Subcutaneous abdominal adipose tissue (tissue), 5 donors: ENCODE measurements at regions not wholly inside any gene's neighbourhood (a gene's known extent, or its start where the extent isn't known, plus 50 kb on each side); places are given as distances from the start of the nearest gene placed in this dataset.

Experiments
- H3K27ac ChIP-seq: one replicate; pipeline ENCODE4 v1.7.0; 2013; ENCODE audit warnings: low read depth, mild to moderate bottlenecking, inconsistent platforms, low read length, moderate library complexity
- H3K27me3 ChIP-seq, 5 donors: one replicate each; pipeline ENCODE4 v1.7.0; 2013; ENCODE audit warnings: low read length in 5 of 5, inconsistent platforms in 1 of 5; ENCODE audit not compliant: control insufficient read depth in 5 of 5, insufficient read depth in 4 of 5
- H3K36me3 ChIP-seq, 5 donors: one replicate each; pipeline ENCODE4 v1.7.0; 2013; ENCODE audit warnings: low read length in 5 of 5; ENCODE audit not compliant: control insufficient read depth in 5 of 5, insufficient read depth in 5 of 5
- H3K4me1 ChIP-seq, 5 donors: one replicate each; pipeline ENCODE4 v1.7.0; 2013; ENCODE audit warnings: low read length in 5 of 5, mild to moderate bottlenecking in 3 of 5, moderate library complexity in 1 of 5; ENCODE audit not compliant: control insufficient read depth in 5 of 5, insufficient read depth in 5 of 5
- H3K4me3 ChIP-seq, 5 donors: one replicate each; pipeline ENCODE4 v1.7.0; 2013; ENCODE audit warnings: low read length in 5 of 5, low read depth in 1 of 5
- H3K9ac ChIP-seq, 5 donors: one replicate each; pipeline ENCODE4 v1.7.0; 2013; ENCODE audit warnings: low read length in 5 of 5, mild to moderate bottlenecking in 4 of 5, moderate library complexity in 3 of 5
- H3K9me3 ChIP-seq, 5 donors: one replicate each; pipeline ENCODE4 v1.7.0; 2013; ENCODE audit warnings: low read length in 5 of 5; ENCODE audit not compliant: control insufficient read depth in 5 of 5
- donor health status: healthy.
- donor health status: healthy.
- donor health status: healthy.
- donor health status: healthy.
- donor health status: healthy.

DNA sequence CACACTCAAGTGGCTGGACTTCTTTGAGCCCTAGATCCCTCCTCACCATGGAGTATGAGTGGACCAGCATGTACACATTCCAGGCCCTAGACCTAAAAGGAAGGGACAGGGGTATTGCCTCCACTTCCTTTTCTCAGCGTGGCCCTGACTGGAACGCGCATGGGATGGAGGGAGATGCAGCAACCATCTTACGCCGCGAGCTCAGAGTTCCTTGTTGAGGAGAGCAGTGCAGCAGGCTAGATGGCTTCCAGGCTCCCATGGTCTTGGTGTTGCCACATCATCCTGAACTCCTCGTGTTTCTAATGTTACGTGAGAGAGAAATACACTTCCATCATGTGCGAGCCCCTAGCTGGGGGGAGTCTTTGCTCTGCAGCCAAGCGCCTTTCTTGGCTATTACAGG is 61.8 kb upstream of the DIO3 start:
- Histone ChIP-seq H3K27ac (no peak overlapping the region), H3K9me3 (peaks cover 2 to 7% (median 6%) of the 10 kb centered on the region in 5 donors), H3K4me3 (no peak overlapping the region), H3K27me3 (peaks cover 0 to 8% (median 0%) of the 10 kb centered on the region in 5 donors), H3K9ac (no peak overlapping the region), H3K36me3 (no peaks in the 10 kb centered on the region), H3K4me1 (peaks cover 0 to 23% (median 19%) of the 10 kb centered on the region in 5 donors)

DNA sequence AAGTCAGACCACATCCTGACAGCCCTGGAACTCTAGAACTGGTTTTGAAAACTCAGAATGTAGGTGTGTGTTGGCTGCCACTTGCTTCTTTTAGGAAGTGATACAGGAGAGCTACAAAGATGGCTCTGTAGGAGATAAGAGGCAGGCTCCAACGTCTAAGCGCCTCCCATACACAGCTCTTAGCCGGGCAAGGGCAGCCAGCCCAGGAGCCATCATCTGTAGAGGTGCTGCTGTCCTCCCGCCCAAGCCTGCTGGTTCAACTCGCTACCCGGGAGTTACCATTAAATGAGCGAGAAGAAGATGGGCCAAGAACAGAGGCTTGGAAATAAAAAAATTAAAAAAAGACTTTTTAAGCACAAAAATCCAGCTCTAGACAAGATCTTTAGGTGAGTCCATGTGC is 61.2 kb upstream of the DIO3 start:
- Histone ChIP-seq H3K4me1 (peaks cover 0 to 23% (median 19%) of the 10 kb centered on the region in 5 donors), H3K4me3 (no peak overlapping the region), H3K36me3 (no peaks in the 10 kb centered on the region), H3K27ac (no peak overlapping the region), H3K27me3 (peaks cover 0 to 8% (median 0%) of the 10 kb centered on the region in 5 donors), H3K9ac (no peak overlapping the region), H3K9me3 (peaks cover 2 to 7% (median 6%) of the 10 kb centered on the region in 5 donors)

GRCh38 chr14:101500681-101501080 is 60.6 kb upstream of the DIO3 start:
- no peak overlapping the region for H3K4me3 ChIP-seq
- no peak overlapping the region for H3K9ac ChIP-seq
- peaks cover 2 to 7% (median 6%) of the 10 kb centered on the region in 5 donors for H3K9me3 ChIP-seq
- peaks cover 0 to 8% (median 0%) of the 10 kb centered on the region in 5 donors for H3K27me3 ChIP-seq
- H3K27ac ChIP-seq, result no peak overlapping the region
- peaks cover 0 to 28% (median 20%) of the 10 kb centered on the region in 5 donors for H3K4me1 ChIP-seq
- H3K36me3 ChIP-seq, result no peaks in the 10 kb centered on the region

DNA sequence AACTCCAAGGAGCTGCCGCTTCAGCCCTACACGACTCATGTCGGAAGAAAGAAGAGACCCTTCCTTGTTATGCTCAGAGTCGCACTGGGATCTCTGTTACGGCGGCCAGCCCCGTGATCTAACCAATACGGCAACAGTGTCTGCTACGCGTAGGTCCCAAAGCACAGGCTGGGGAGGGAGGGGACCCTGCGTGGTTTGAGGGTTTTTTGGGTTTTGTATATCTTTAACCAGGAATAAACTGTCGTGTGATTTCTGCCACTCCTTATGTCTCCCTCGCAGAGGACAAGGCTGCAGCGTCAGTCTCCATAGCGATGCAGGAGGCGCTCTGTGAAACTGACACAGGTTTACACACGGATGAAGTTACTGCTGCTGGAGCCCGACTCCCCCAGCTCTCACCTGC is 60.0 kb upstream of the DIO3 start:
- no peak overlapping the region for H3K9ac ChIP-seq
- no peak overlapping the region for H3K27ac ChIP-seq
- H3K36me3 ChIP-seq, result no peaks in the 10 kb centered on the region
- H3K4me3 ChIP-seq, result no peak overlapping the region
- peaks cover 0 to 32% (median 26%) of the 10 kb centered on the region in 5 donors for H3K4me1 ChIP-seq
- H3K27me3 ChIP-seq, result peaks cover 0 to 3% (median 0%) of the 10 kb centered on the region in 5 donors
- H3K9me3 ChIP-seq, result peaks cover 2 to 7% (median 6%) of the 10 kb centered on the region in 5 donors

DNA sequence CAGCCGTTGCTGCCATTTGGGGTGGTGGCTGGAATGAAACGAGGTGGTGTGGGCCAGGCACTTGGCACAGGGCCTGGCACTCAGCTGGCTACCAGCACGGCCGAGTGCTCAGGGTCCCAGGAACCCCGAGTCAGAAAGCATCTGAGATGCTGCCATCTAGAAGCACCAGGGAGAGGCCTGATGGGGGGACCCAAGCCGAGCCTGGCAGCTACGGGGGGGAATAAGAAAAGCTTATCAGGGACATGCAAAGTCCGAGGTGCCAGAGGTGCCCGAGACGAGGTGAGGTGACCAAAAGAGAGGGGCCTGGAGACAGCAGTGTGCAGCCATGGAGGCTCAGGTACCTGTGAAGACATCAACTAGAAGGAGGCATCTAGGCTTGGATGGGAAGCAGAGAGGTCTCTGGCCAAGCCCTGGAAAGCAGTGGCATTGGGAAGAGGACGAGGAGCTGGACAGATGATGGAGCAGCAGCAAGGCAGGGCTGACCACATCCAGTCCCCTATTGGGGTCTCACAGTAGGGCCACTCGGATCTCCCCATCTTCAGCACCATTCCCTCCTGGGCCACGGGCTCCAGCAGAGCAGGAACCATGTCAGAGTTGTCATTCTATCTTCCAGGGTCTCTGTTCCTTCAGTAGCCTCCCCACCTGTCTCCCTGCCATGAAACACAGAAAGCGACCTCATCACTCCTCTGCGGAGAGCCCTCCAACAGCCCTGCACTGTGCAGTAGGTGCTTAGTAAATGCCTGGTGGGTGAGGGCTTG is 59.3 kb upstream of the DIO3 start:
- Histone ChIP-seq H3K4me3 (no peak overlapping the region), H3K27ac (no peak overlapping the region), H3K9me3 (peaks cover 2 to 7% (median 6%) of the 10 kb centered on the region in 5 donors), H3K4me1 (peaks cover 0 to 32% (median 28%) of the 10 kb centered on the region in 5 donors), H3K27me3 (peaks cover 0 to 3% (median 0%) of the 10 kb centered on the region in 5 donors), H3K36me3 (no peaks in the 10 kb centered on the region), H3K9ac (no peak overlapping the region)

DNA sequence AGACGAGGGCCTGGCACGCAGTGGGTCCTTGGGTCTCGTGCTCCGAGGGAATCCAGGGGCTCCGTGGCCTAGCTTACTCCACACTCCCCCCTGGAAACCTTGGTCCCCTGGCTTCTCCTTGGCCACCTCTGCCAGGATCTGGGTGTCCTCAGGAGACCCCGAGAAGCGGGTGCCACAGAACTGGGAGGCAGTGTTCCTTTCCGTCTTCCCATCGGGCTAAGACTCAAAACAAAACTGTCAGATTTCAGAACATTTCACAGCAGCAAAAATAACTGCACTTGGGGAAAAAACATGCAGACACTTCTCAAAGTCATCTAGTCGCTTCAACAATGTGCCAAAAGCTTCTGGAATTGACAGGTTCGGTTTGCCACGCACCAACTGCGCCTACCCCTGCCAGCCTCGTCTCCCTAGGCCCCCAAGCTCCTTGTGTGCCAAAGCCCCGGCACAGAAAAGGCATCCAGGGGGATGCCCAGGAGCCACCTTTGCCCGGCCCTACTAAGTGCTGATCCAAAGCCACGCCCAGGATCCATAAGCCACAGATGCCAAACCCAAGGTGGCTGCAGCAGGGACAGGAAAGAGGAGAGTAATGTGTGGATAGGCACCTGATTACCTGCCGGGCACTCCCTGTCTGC is 58.4 kb upstream of the DIO3 start:
- peaks cover 0 to 33% (median 27%) of the 10 kb centered on the region in 5 donors for H3K4me1 ChIP-seq
- H3K27me3 ChIP-seq, result peaks cover 0 to 3% (median 0%) of the 10 kb centered on the region in 5 donors
- H3K36me3 ChIP-seq, result no peaks in the 10 kb centered on the region
- no peak overlapping the region for H3K4me3 ChIP-seq
- H3K9me3 ChIP-seq, result peaks cover 2 to 7% (median 6%) of the 10 kb centered on the region in 5 donors
- no peak overlapping the region for H3K9ac ChIP-seq
- H3K27ac ChIP-seq, result no peak overlapping the region

- no peak overlapping the region for H3K27ac ChIP-seq
- peaks cover 0 to 3% (median 0%) of the 10 kb centered on the region in 5 donors for H3K27me3 ChIP-seq
- H3K4me1 ChIP-seq, result peaks cover 0 to 27% (median 24%) of the 10 kb centered on the region in 5 donors
- H3K36me3 ChIP-seq, result no peaks in the 10 kb centered on the region
- peak overlapping the region in 1 of 5 donors; percentile 7 for H3K4me3 ChIP-seq
- H3K9ac ChIP-seq, result no peak overlapping the region
- H3K9me3 ChIP-seq, result peaks cover 2 to 7% (median 6%) of the 10 kb centered on the region in 5 donors
Observed at GRCh38 chr14:101503431-101504095, 57.7 kb upstream of the DIO3 start.

GRCh38 chr14:101504096-101504948 is 57.0 kb upstream of the DIO3 start:
- H3K27ac ChIP-seq, result no peak overlapping the region
- peaks cover 0 to 23% (median 17%) of the 10 kb centered on the region in 5 donors for H3K4me1 ChIP-seq
- no peaks in the 10 kb centered on the region for H3K36me3 ChIP-seq
- H3K4me3 ChIP-seq, result no peak overlapping the region
- peaks cover 2 to 7% (median 6%) of the 10 kb centered on the region in 5 donors for H3K9me3 ChIP-seq
- H3K27me3 ChIP-seq, result peaks cover 0 to 3% (median 0%) of the 10 kb centered on the region in 5 donors
- H3K9ac ChIP-seq, result no peak overlapping the region

- Histone ChIP-seq H3K9me3 (peaks cover 2 to 7% (median 6%) of the 10 kb centered on the region in 5 donors), H3K4me1 (peaks cover 0 to 24% (median 17%) of the 10 kb centered on the region in 5 donors), H3K9ac (no peak overlapping the region), H3K4me3 (no peak overlapping the region), H3K27ac (no peak overlapping the region), H3K27me3 (peaks cover 0 to 3% (median 0%) of the 10 kb centered on the region in 5 donors), H3K36me3 (no peaks in the 10 kb centered on the region)
Observed at GRCh38 chr14:101505236-101505970, 55.9 kb upstream of the DIO3 start.
